ENCODE measurements at regions not wholly inside any gene's neighbourhood (a gene's known extent, or its start where the extent isn't known, plus 50 kb on each side); places are given as distances from the start of the nearest gene placed in this dataset.

GRCh38 chr1:185668013-185668412, 66.2 kb upstream of the HMCN1 start:
- TF ChIP-seq EZH2 (IDR thresholded peaks at IDR 0.05) (no peak), POLR2AphosphoS5 (IDR thresholded peaks at IDR 0.05; ENCODE audit: borderline replicate concordance, low read depth, low read length) (no peak)

Measured in SK-N-MC (cell line).